Upper lobe of left lung (tissue), 4 donors: ENCODE measurements at regions not wholly inside any gene's neighbourhood (a gene's known extent, or its start where the extent isn't known, plus 50 kb on each side); places are given as distances from the start of the nearest gene placed in this dataset.

Experiments
- CTCF ChIP-seq, 6 experiments: fragments of 450-650 bp in 4 of 6; fragments of 200-600 bp in 2 of 6; sonication (generic) in 2 of 6; IDR thresholded peaks; one replicate each; pipeline ENCODE4 v1.5.1; 2016 to 2019; ENCODE audit warnings: antibody characterized with exemption in 6 of 6
- POLR2A ChIP-seq, 4 donors: fragments of 450-650 bp; IDR thresholded peaks; one replicate each; pipeline ENCODE4 v1.5.1; 2016 to 2017; ENCODE audit warnings: antibody characterized with exemption in 4 of 4, mild to moderate bottlenecking in 2 of 4
- POLR2AphosphoS5 ChIP-seq, 2 donors: sonication (generic); formaldehyde crosslinking; IDR thresholded peaks; one replicate each; pipeline ENCODE4 v1.5.1; 2017; ENCODE audit warnings: antibody characterized with exemption in 2 of 2

- TF ChIP-seq CTCF (IDR thresholded peaks at IDR 0.05), result no peak
- TF ChIP-seq POLR2AphosphoS5 (IDR thresholded peaks at IDR 0.05), result no peak
- TF ChIP-seq POLR2A (IDR thresholded peaks at IDR 0.05), result no peak
Measured at GRCh38 chr5:40202814-40203440, 476.8 kb upstream of the PTGER4 start.
